ENCODE measurements at regions not wholly inside any gene's neighbourhood (a gene's known extent, or its start where the extent isn't known, plus 50 kb on each side); places are given as distances from the start of the nearest gene placed in this dataset.

DNA sequence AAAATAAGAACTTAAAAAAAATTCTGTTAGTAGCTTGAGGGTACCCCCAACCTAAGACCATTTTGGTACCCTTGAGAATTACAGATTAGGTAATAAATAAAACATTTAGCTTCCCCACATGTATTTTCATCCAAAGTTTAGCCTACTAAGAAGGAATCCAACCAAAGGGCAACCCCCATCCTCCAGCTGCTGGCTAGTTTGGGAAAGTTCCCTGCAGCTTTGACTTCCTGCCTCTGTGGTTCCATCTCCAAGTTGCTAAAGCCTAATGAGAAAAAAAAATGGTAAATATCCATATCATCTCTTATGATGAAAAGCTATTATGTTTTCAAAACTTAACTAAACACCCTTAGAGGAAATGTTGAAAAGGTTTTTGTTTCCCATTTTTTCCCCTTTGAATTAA, 547.2 kb downstream of the ANKRD7 start:
- ChIA-PET POLR2A (no interaction called here), CTCF (no interaction called here)
- DNase-seq (ENCODE audit: extremely low spot score) = no peak
- TF ChIP-seq TARDBP (IDR thresholded peaks at IDR 0.05) (no peak), ARNT (IDR thresholded peaks at IDR 0.05) (no peak), FOXK2 (IDR thresholded peaks at IDR 0.05) (no peak), SP1 (IDR thresholded peaks at IDR 0.05) (no peak), L3MBTL2 (conservative IDR thresholded peaks at IDR 0.05) (no peak), HDGF (IDR thresholded peaks at IDR 0.05; ENCODE audit: borderline replicate concordance) (no peak), LEF1 (IDR thresholded peaks at IDR 0.05; ENCODE audit: borderline replicate concordance) (no peak), NFRKB (IDR thresholded peaks at IDR 0.05) (no peak), CTBP1 (IDR thresholded peaks at IDR 0.05; ENCODE audit: borderline replicate concordance) (no peak), FOXA1 (IDR thresholded peaks at IDR 0.05) (no peak), FOXM1 (IDR thresholded peaks at IDR 0.05; ENCODE audit: borderline replicate concordance) (no peak), ELF4 (IDR thresholded peaks at IDR 0.05) (no peak)
- TF ChIP-seq, protein P1, sequence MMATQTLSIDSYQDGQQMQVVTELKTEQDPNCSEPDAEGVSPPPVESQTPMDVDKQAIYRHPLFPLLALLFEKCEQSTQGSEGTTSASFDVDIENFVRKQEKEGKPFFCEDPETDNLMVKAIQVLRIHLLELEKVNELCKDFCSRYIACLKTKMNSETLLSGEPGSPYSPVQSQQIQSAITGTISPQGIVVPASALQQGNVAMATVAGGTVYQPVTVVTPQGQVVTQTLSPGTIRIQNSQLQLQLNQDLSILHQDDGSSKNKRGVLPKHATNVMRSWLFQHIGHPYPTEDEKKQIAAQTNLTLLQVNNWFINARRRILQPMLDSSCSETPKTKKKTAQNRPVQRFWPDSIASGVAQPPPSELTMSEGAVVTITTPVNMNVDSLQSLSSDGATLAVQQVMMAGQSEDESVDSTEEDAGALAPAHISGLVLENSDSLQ (IDR thresholded peaks at IDR 0.05) = no peak

- ChIA-PET POLR2A (no interaction called here), CTCF (no interaction called here)
- TF ChIP-seq L3MBTL2 (conservative IDR thresholded peaks at IDR 0.05) (no peak), ZNF384 (IDR thresholded peaks at IDR 0.05) (no peak), TARDBP (IDR thresholded peaks at IDR 0.05) (no peak), SUZ12 (IDR thresholded peaks at IDR 0.05) (no peak), SP1 (IDR thresholded peaks at IDR 0.05) (no peak), LEF1 (IDR thresholded peaks at IDR 0.05; ENCODE audit: borderline replicate concordance) (no peak)
- TF ChIP-seq, protein P1 (IDR thresholded peaks at IDR 0.05) = no peak
- DNase-seq (ENCODE audit: extremely low spot score) = peak; percentile 6
Measured at GRCh38 chr7:118777308-118777707, 552.8 kb downstream of the ANKRD7 start.

DNA sequence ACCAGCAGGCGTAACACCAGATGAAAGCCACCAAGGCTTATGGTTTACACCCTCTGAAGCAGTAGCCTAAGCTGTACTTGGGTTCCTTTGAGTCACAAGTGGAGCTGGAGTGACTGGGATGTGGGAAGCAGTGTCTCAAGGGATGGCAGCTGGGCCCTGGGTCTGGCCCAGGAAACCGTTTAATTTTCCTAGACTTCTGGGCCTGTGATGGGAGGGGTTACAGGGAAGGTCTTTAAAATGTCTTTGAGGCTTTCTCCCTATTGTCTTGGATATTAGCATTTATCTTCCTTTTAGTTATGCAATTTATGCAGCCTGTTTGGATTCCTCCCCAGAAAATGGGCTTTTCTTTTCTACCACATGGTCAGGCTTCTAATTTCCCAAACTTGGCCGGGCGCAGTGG, 568.2 kb downstream of the ANKRD7 start:
- ChIA-PET POLR2A (no interaction called here), CTCF (no interaction called here)
- no peak for DNase-seq (ENCODE audit: extremely low spot score)
- TF ChIP-seq, protein P1 (IDR thresholded peaks at IDR 0.05) = no peak
- TF ChIP-seq FOXM1 (IDR thresholded peaks at IDR 0.05; ENCODE audit: borderline replicate concordance) (no peak), SP1 (IDR thresholded peaks at IDR 0.05) (no peak)

GRCh38 chr7:118793582-118793981, 569.1 kb downstream of the ANKRD7 start:
- no peak for DNase-seq (ENCODE audit: extremely low spot score)
- CTCF ChIA-PET = no interaction called here
- no peak for TF ChIP-seq CTBP1 (IDR thresholded peaks at IDR 0.05; ENCODE audit: borderline replicate concordance)
- no peak for TF ChIP-seq TARDBP (IDR thresholded peaks at IDR 0.05)
- no peak for TF ChIP-seq BHLHE40 (IDR thresholded peaks at IDR 0.05; ENCODE audit: borderline replicate concordance)
- TF ChIP-seq ELF4 (IDR thresholded peaks at IDR 0.05) = no peak
- TF ChIP-seq SUZ12 (IDR thresholded peaks at IDR 0.05) = no peak
- TF ChIP-seq FOXA1 (IDR thresholded peaks at IDR 0.05) = no peak
- TF ChIP-seq FOXM1 (IDR thresholded peaks at IDR 0.05; ENCODE audit: borderline replicate concordance) = no peak
- TF ChIP-seq ARNT (IDR thresholded peaks at IDR 0.05) = no peak
- TF ChIP-seq L3MBTL2 (conservative IDR thresholded peaks at IDR 0.05) = no peak
- no peak for TF ChIP-seq SP1 (IDR thresholded peaks at IDR 0.05)
- no peak for TF ChIP-seq LEF1 (IDR thresholded peaks at IDR 0.05; ENCODE audit: borderline replicate concordance)
- TF ChIP-seq NFRKB (IDR thresholded peaks at IDR 0.05) = no peak
- no peak for TF ChIP-seq FOXK2 (IDR thresholded peaks at IDR 0.05)
- TF ChIP-seq, protein P1 (IDR thresholded peaks at IDR 0.05) = no peak
- TF ChIP-seq HDGF (IDR thresholded peaks at IDR 0.05; ENCODE audit: borderline replicate concordance) = no peak
- TF ChIP-seq ZNF384 (IDR thresholded peaks at IDR 0.05) = no peak

GRCh38 chr7:118794419-118794818, 569.9 kb downstream of the ANKRD7 start:
- POLR2A ChIA-PET = no interaction called here

More at GRCh38 chr7:118793582-118793981, 569.1 kb downstream of the ANKRD7 start:
- POLR2A ChIA-PET = no interaction called here

DNA sequence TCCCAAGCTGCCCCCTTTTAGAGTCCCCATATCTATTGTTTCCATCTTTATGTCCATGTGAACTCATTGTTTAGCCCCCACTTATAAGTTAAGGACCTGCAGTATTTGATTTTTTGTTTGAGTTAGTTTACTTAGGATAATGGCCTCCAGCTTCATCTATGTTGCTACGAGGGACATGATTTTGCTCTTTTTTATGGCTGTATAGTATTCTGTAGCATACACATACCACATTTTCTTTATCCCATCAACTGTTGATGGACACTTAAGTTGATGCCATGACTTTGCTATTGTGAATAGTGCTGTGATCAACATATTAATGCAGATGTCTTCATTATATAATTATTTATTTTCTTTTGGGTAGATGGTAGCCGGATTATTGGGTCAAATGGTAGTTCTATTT, 576.9 kb downstream of the ANKRD7 start:
- no peak for TF ChIP-seq FOXM1 (IDR thresholded peaks at IDR 0.05; ENCODE audit: borderline replicate concordance)
- TF ChIP-seq BHLHE40 (IDR thresholded peaks at IDR 0.05; ENCODE audit: borderline replicate concordance) = no peak
- TF ChIP-seq ZNF384 (IDR thresholded peaks at IDR 0.05) = no peak
- no peak for TF ChIP-seq LEF1 (IDR thresholded peaks at IDR 0.05; ENCODE audit: borderline replicate concordance)
- TF ChIP-seq NFRKB (IDR thresholded peaks at IDR 0.05) = no peak
- TF ChIP-seq HDGF (IDR thresholded peaks at IDR 0.05; ENCODE audit: borderline replicate concordance) = no peak
- TF ChIP-seq TARDBP (IDR thresholded peaks at IDR 0.05) = no peak
- no peak for TF ChIP-seq SP1 (IDR thresholded peaks at IDR 0.05)
- no peak for TF ChIP-seq SUZ12 (IDR thresholded peaks at IDR 0.05)
- no peak for TF ChIP-seq CTBP1 (IDR thresholded peaks at IDR 0.05; ENCODE audit: borderline replicate concordance)
- no peak for TF ChIP-seq ARNT (IDR thresholded peaks at IDR 0.05)
- no peak for TF ChIP-seq L3MBTL2 (conservative IDR thresholded peaks at IDR 0.05)
- TF ChIP-seq ELF4 (IDR thresholded peaks at IDR 0.05) = no peak
- TF ChIP-seq, protein P1 (IDR thresholded peaks at IDR 0.05) = no peak
- ChIA-PET POLR2A (no interaction called here), CTCF (no interaction called here)
- DNase-seq (ENCODE audit: extremely low spot score) = no peak

More at GRCh38 chr7:118794419-118794818, 569.9 kb downstream of the ANKRD7 start:
- TF ChIP-seq, protein P1 (IDR thresholded peaks at IDR 0.05) = no peak
- no peak for DNase-seq (ENCODE audit: extremely low spot score)
- CTCF ChIA-PET = no interaction called here
